ENCODE measurements at regions not wholly inside any gene's neighbourhood (a gene's known extent, or its start where the extent isn't known, plus 50 kb on each side); places are given as distances from the start of the nearest gene placed in this dataset.

DNA sequence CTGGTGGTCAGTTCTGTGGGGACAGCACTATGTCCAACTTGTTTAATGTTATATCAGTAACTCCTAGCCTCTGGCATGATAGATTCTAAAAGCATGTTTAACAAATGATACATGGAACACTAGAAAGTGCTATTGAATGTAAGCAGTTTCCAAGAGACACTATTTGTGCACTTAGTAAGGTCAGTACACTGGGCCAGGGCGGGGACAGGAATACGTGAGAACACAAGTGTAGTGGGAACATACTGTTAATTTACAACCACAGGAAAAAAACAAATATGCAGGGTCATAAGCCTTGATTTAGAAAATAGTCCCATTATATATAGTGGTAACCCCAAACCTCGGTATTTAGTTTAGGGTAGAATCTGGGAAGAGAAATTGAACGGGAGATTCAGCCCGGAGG lies 88.9 kb upstream of the SLC38A2 start:
- TF ChIP-seq, protein P1, sequence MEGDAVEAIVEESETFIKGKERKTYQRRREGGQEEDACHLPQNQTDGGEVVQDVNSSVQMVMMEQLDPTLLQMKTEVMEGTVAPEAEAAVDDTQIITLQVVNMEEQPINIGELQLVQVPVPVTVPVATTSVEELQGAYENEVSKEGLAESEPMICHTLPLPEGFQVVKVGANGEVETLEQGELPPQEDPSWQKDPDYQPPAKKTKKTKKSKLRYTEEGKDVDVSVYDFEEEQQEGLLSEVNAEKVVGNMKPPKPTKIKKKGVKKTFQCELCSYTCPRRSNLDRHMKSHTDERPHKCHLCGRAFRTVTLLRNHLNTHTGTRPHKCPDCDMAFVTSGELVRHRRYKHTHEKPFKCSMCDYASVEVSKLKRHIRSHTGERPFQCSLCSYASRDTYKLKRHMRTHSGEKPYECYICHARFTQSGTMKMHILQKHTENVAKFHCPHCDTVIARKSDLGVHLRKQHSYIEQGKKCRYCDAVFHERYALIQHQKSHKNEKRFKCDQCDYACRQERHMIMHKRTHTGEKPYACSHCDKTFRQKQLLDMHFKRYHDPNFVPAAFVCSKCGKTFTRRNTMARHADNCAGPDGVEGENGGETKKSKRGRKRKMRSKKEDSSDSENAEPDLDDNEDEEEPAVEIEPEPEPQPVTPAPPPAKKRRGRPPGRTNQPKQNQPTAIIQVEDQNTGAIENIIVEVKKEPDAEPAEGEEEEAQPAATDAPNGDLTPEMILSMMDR (IDR thresholded peaks at IDR 0.05): no peak
- no peak for TF ChIP-seq EP300 (IDR thresholded peaks at IDR 0.05)
- no peak for TF ChIP-seq POLR2AphosphoS5 (IDR thresholded peaks at IDR 0.05)
- TF ChIP-seq POLR2A (IDR thresholded peaks at IDR 0.05): no peak

Measured in upper lobe of left lung (tissue), 4 donors.